Naive B cell (primary cell): ENCODE measurements at regions not wholly inside any gene's neighbourhood (a gene's known extent, or its start where the extent isn't known, plus 50 kb on each side); places are given as distances from the start of the nearest gene placed in this dataset.
"Not testable (repeated sequence)": the region's sequence is repeated elsewhere in the genome, so short reads cannot be mapped to it uniquely, and the experiment has no call there.

Source experiments
- ATAC-seq, 2 donors: fragments of 150-1000 bp; cut with Tn5 transposase; 2 replicates each; pipeline ENCODE4 v1.10.0; 2021; ENCODE audit warnings: low read depth in 2 of 2, mild to moderate bottlenecking in 2 of 2, moderate library complexity in 2 of 2
- DNase-seq: peaks from one replicate; pipeline ENCODE4 v3.0.0; 2022
- H3K27ac Mint-ChIP-seq, 6 donors: one replicate each; pipeline ENCODE4 v1.8.0; 2020 to 2022; ENCODE audit warnings: mild to moderate bottlenecking in 6 of 6, mixed read lengths in 6 of 6, moderate library complexity in 5 of 6, inconsistent platforms in 2 of 6
- H3K27me3 Mint-ChIP-seq, 3 donors: one replicate each; pipeline ENCODE4 v1.8.0; 2021 to 2022; ENCODE audit warnings: mixed read lengths in 3 of 3, mild to moderate bottlenecking in 1 of 3
- H3K36me3 Mint-ChIP-seq, 2 donors: one replicate each; pipeline ENCODE4 v1.8.0; 2020 to 2022; ENCODE audit warnings: mixed read lengths in 2 of 2, inconsistent platforms in 1 of 2, mild to moderate bottlenecking in 1 of 2
- H3K4me1 Mint-ChIP-seq, 3 donors: one replicate each; pipeline ENCODE4 v1.8.0; 2020 to 2022; ENCODE audit warnings: mixed read lengths in 3 of 3, inconsistent platforms in 1 of 3, mild to moderate bottlenecking in 1 of 3, moderate library complexity in 1 of 3
- H3K4me3 Mint-ChIP-seq, 8 donors: one replicate each; pipeline ENCODE4 v1.8.0; 2020 to 2022; ENCODE audit warnings: mild to moderate bottlenecking in 8 of 8, mixed read lengths in 8 of 8, moderate library complexity in 8 of 8, inconsistent platforms in 2 of 8
- H3K9me3 Mint-ChIP-seq, 7 donors: one replicate each; pipeline ENCODE4 v1.8.0; 2020 to 2022; ENCODE audit warnings: mixed read lengths in 7 of 7, mild to moderate bottlenecking in 5 of 7, inconsistent platforms in 2 of 7, moderate library complexity in 1 of 7

DNA sequence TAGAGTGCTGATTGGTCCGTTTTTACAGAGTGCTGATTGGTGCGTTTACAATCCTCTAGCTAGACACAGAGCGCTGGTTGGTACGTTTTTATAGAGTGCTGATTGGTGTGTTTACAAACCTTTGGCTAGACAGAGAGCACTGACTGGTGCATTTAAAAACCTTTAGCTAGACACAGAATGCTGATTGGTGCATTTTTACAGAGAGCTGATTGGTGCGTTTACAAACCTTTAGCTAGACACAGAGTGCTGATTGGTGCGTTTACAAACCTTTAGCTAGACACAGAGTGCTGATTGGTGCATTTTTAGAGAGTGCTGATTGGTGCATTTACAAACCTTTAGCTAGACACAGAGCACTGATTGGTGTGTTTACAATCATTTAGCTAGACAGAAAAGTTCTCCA is 1430.9 kb upstream of the B3GALT2 start:
- not testable (repeated sequence) for H3K36me3 Mint-ChIP-seq, H3K4me3 Mint-ChIP-seq, DNase-seq, H3K27me3 Mint-ChIP-seq, H3K27ac Mint-ChIP-seq, ATAC-seq, H3K4me1 Mint-ChIP-seq
- peaks cover 0 to 14% (median 7%) of the 10 kb centered on the region in 7 donors for H3K9me3 Mint-ChIP-seq

DNA sequence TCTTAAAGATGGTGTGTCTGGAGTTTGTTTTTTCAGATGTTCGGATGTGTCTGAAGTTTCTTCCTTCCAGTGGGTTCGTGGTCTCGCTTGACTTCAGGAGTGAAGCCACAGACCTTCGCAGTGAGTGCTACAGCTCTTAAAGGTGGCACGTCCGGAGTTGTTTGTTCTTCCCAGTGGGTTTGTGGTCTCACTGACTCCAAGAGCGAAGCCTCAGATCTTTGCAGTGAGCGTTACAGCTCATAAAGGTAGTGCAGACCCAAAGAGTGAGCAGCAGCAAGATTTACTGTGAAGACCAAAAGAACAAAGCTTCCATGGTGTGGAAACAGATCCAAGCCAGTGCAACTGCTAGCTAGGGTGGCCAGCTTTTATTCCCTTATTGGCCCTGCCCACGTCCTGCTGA is 1430.4 kb upstream of the B3GALT2 start:
- H3K4me1 Mint-ChIP-seq = no peaks in the 10 kb centered on the region
- ATAC-seq (no peak), DNase-seq (no peak)
- H3K9me3 Mint-ChIP-seq = peaks cover 0 to 14% (median 7%) of the 10 kb centered on the region in 7 donors
- peak overlapping the region in 1 of 6 donors; percentile 62 for H3K27ac Mint-ChIP-seq
- no peaks in the 10 kb centered on the region for H3K36me3 Mint-ChIP-seq
- no peaks in the 10 kb centered on the region for H3K27me3 Mint-ChIP-seq
- peak overlapping the region in 2 of 8 donors; percentile 15 to 29 for H3K4me3 Mint-ChIP-seq

DNA sequence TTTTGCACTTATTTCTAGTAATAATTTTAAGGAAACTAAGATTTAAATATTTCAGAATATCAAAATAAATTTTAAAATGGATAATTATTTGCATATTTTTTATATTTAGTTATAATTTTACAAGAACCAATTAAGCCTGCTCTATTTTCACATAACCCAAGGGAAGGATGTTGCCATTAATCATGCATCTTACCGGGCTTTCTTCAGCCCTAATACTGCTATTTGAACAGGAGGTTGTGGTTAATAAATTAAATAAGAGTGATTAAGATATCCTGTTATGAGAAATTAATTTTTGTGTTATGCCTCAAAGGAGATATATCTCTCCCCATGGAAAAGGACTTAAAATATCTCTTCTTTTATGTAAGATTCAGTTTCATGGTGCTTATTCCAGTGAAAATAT is 1415.8 kb upstream of the B3GALT2 start:
- Mint-ChIP-seq H3K4me3 (no peak overlapping the region), H3K27me3 (no peaks in the 10 kb centered on the region), H3K36me3 (no peaks in the 10 kb centered on the region), H3K4me1 (no peaks in the 10 kb centered on the region), H3K27ac (no peak overlapping the region), H3K9me3 (no peaks in the 10 kb centered on the region)
- no peak for ATAC-seq
- no peak for DNase-seq

DNA sequence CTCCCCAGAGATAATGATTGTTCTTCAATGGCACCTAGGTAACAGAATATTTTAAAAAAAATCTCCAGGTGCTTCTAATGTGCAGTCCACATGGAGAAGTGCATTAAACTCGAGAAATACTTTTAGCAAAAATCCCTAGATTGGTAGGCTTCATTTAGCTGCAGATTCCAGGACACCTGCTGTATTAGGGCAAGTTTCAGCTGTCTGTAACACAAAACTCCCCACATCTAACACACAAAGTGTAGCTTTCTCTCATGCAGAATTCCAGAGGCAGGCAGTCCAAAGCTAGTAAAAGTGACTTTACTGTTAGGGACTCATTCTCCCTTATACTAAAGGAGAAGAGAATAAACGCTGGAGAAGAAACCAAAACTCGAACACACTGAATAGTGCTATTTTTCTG is 1414.3 kb upstream of the B3GALT2 start:
- no peaks in the 10 kb centered on the region for H3K36me3 Mint-ChIP-seq
- H3K9me3 Mint-ChIP-seq = no peaks in the 10 kb centered on the region
- ATAC-seq = no peak
- H3K27ac Mint-ChIP-seq = no peak overlapping the region
- H3K4me1 Mint-ChIP-seq = no peaks in the 10 kb centered on the region
- H3K27me3 Mint-ChIP-seq = no peaks in the 10 kb centered on the region
- DNase-seq = no peak
- no peak overlapping the region for H3K4me3 Mint-ChIP-seq

DNA sequence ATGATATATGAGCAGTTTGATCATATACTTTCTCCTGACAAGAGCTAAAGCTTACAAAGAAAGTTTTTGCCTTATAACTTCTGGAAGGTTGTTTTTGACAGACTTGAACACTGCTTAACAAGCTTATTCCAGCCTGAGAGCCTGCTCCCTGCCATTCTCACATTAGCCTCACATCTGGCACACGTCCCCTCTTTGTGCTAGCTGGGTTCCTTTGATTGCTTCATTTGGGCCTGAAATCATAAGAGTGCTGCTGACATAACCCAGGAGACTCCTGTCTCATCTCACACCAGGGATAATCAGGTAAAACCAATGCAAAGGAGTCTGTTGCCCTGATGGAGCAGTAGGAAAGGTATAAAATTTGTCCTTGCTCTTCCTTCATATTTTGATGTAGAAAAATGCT is 1411.7 kb upstream of the B3GALT2 start:
- Mint-ChIP-seq H3K27me3 (no peaks in the 10 kb centered on the region), H3K9me3 (no peaks in the 10 kb centered on the region), H3K4me3 (no peak overlapping the region), H3K27ac (no peak overlapping the region), H3K36me3 (no peaks in the 10 kb centered on the region), H3K4me1 (no peaks in the 10 kb centered on the region)
- no peak for ATAC-seq
- DNase-seq = no peak

DNA sequence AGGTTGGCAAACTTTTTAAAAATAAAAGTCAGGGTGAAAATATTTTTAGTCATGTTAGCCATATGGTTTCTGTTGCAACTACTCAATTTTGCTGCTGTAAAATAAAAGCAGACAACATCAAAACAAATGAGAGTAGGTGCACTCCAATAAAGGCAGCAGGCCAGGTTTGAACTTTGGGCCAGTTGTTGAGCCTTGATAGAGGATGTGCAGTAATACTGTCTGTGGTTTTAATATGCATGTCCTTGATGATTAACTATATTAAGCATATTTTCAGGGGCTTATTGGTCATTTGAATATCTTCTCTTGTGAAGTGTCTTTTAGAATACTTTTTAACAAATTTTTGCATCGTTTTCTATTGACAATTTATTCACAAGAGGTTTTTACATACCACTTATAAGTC is 1399.9 kb upstream of the B3GALT2 start:
- DNase-seq (no peak), ATAC-seq (no peak)
- Mint-ChIP-seq H3K36me3 (no peaks in the 10 kb centered on the region), H3K27me3 (no peaks in the 10 kb centered on the region), H3K27ac (no peak overlapping the region), H3K9me3 (peaks cover 0 to 6% (median 0%) of the 10 kb centered on the region in 7 donors), H3K4me1 (no peaks in the 10 kb centered on the region), H3K4me3 (no peak overlapping the region)

DNA sequence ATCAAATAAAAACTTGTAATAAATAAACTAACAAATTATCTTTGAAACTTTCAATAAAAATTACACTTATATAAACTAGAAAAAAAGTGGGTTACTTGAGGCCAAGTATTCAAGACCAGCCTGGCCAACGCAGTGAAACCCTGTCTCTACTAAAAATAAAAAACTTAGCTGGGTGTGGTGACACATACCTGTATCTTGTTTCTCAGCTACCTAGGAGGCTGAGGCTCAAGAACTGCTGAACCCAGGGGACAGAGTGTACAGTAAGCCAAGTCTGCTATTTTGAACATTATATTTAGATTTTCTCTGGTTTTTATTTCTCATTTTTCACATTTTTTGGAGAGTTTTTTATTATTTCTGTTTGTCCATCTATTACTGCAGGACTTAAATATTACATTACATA is 1397.6 kb upstream of the B3GALT2 start:
- DNase-seq (no peak), ATAC-seq (no peak)
- peaks cover 0 to 8% (median 2%) of the 10 kb centered on the region in 7 donors for H3K9me3 Mint-ChIP-seq
- no peak overlapping the region for H3K27ac Mint-ChIP-seq
- no peak overlapping the region for H3K4me3 Mint-ChIP-seq
- no peaks in the 10 kb centered on the region for H3K27me3 Mint-ChIP-seq
- H3K36me3 Mint-ChIP-seq = no peaks in the 10 kb centered on the region
- no peaks in the 10 kb centered on the region for H3K4me1 Mint-ChIP-seq

DNA sequence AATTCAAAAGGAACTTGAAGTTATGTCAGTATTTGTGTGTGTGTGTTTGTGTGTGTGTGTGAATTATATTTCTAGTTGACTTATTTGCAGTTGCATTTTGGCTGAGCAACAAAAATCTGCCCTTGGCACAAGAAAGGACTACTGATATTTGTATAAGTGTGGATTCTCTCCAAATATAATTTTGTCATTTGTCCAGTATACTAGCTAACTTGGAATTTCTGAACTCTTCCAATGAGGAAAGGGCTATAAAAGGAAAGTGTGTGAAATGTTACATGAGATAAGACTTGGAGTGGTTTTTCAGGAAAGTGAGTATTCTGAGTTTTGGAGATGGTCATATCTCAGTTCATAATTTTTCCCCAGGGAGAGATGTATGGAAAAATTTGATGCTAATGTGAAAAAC is 1384.1 kb upstream of the B3GALT2 start:
- DNase-seq (no peak), ATAC-seq (no peak)
- H3K4me1 Mint-ChIP-seq = no peaks in the 10 kb centered on the region
- H3K27me3 Mint-ChIP-seq = peaks cover 0 to 5% (median 0%) of the 10 kb centered on the region in 3 donors
- no peaks in the 10 kb centered on the region for H3K36me3 Mint-ChIP-seq
- no peak overlapping the region for H3K4me3 Mint-ChIP-seq
- no peaks in the 10 kb centered on the region for H3K9me3 Mint-ChIP-seq
- H3K27ac Mint-ChIP-seq = no peak overlapping the region

DNA sequence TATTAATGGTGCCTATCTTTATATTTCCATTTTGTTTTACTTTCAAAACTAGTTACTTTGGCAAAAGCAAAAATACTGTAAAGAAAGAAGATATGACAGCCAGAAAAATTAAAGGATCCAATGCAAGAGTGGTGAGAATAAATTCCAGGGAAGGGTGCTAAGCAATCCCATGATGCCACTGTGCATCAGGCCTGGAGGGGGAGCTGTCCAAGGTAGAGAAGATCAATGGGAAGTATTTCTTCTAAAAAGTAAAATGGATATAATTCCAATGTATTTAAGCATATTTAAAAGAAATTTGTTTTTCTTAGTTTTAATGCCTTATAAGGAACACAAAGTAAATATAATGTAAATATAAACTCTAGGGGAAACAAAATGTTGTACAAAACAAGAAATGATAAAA is 1382.2 kb upstream of the B3GALT2 start:
- Mint-ChIP-seq H3K9me3 (no peaks in the 10 kb centered on the region), H3K4me1 (no peaks in the 10 kb centered on the region), H3K4me3 (no peak overlapping the region), H3K36me3 (no peaks in the 10 kb centered on the region), H3K27ac (no peak overlapping the region), H3K27me3 (peaks cover 0 to 5% (median 0%) of the 10 kb centered on the region in 3 donors)
- ATAC-seq = no peak
- DNase-seq = no peak

DNA sequence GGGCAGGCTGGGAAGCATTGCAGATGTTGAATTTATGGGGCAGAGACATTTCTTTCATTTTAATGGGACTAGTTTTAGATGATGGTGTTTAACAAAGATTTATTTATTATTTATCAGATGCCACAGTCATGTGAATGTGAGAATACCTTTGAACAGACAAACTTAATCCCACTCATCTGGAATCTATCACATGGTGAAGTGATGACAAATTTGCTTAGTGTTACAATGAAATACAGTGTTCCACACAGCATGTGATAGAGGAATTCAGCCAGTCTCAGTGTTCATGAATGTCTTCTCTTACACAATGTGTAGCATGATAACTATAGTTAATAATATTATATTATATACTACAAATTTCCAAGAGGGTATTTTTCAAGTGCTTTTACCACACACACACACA is 1361.7 kb upstream of the B3GALT2 start:
- Mint-ChIP-seq H3K27me3 (no peaks in the 10 kb centered on the region), H3K4me1 (no peaks in the 10 kb centered on the region), H3K9me3 (peaks cover 0 to 6% (median under 1%) of the 10 kb centered on the region in 7 donors), H3K4me3 (peak overlapping the region in 1 of 8 donors; percentile 25), H3K36me3 (no peaks in the 10 kb centered on the region), H3K27ac (peak overlapping the region in 1 of 6 donors; percentile 55)
- no peak for DNase-seq
- no peak for ATAC-seq

DNA sequence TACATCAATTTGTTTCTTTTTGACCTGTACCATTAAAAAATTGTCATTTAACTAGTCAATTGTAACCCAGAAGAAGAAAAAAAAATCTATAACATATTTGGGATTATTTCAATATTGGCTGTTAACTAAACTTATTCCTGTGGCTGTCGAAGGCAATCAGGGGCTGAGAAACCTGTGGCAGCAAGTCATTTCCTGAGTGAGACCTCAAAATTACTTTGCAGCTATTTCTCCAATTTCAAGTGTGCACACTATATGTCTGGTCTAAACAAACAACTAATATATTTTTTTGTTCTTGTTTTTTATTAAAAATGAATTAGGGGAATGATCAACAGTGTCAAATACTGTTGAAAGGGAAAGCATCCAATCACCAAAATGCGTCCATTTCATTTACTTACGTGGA is 1357.6 kb upstream of the B3GALT2 start:
- Mint-ChIP-seq H3K36me3 (no peaks in the 10 kb centered on the region), H3K4me3 (no peak overlapping the region), H3K9me3 (peaks cover 0 to 5% (median 3%) of the 10 kb centered on the region in 7 donors), H3K27me3 (no peaks in the 10 kb centered on the region), H3K4me1 (no peaks in the 10 kb centered on the region), H3K27ac (no peak overlapping the region)
- DNase-seq = no peak
- ATAC-seq = no peak

DNA sequence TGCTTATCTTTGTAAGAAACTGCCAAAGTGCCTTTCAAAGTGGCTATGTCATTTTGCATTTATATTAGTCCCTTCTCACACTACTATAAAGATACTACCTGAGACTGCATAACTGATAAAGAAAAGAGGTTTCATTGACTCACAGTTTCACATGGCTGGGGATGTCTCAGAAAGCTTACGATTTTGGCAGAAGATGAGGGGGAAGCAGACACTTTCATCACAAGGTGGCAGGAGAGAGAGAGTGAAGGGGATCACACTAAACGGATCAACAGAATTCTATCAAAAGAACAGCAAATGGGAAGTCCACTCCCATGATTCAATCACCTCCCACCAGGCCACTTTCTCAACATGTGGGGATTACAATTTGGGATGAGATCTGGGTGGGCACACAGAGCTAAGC is 1352.0 kb upstream of the B3GALT2 start:
- Mint-ChIP-seq H3K36me3 (no peaks in the 10 kb centered on the region), H3K9me3 (peaks cover 0 to 5% (median 2%) of the 10 kb centered on the region in 7 donors), H3K4me3 (no peak overlapping the region), H3K27me3 (no peaks in the 10 kb centered on the region), H3K4me1 (no peaks in the 10 kb centered on the region), H3K27ac (no peak overlapping the region)
- no peak for DNase-seq
- no peak for ATAC-seq

DNA sequence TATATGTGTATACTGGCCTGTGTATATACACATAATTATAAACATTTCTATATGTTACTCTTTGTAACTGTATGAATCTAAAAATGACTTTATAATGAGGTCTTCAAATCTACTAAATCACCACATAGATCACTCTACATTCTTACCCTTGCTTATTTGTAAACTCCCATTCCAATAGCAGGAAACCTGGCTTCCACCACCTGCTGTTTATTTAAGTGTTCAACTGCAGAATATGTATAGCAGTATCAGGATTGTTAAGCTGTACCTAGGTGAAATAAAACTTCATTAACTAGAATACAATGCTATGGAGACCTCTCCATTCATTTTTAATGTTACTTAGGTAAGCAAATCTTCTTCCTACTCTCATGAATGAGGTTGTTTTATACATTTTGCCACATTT is 1351.1 kb upstream of the B3GALT2 start:
- no peaks in the 10 kb centered on the region for H3K27me3 Mint-ChIP-seq
- no peaks in the 10 kb centered on the region for H3K36me3 Mint-ChIP-seq
- no peak for ATAC-seq
- no peak overlapping the region for H3K4me3 Mint-ChIP-seq
- no peak overlapping the region for H3K27ac Mint-ChIP-seq
- no peaks in the 10 kb centered on the region for H3K4me1 Mint-ChIP-seq
- H3K9me3 Mint-ChIP-seq = peaks cover 0 to 5% (median 2%) of the 10 kb centered on the region in 7 donors
- no peak for DNase-seq

DNA sequence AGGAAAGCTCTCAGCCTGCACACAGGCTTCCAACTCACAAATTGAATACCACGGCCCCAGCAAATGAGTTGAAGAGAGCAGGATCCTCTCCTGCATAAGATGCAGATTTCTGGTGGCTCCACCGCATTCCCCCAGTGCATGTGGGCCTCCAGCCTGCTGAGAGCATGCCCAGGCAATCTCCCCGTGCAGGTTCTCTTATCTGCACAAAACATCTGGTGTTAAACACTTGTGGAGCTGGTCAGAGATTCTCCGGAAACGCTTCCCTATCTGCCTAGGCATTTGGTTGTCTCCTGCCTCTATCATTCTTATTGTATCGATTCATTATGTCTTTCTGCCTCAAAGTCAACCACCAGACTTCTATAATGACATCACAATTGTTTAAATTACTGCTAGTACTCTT is 1349.0 kb upstream of the B3GALT2 start:
- Mint-ChIP-seq H3K4me3 (no peak overlapping the region), H3K27ac (peak overlapping the region in 1 of 6 donors; percentile 64), H3K9me3 (peaks cover 0 to 5% (median 0%) of the 10 kb centered on the region in 7 donors), H3K36me3 (no peaks in the 10 kb centered on the region), H3K4me1 (no peaks in the 10 kb centered on the region), H3K27me3 (no peaks in the 10 kb centered on the region)
- no peak for ATAC-seq
- DNase-seq = no peak

DNA sequence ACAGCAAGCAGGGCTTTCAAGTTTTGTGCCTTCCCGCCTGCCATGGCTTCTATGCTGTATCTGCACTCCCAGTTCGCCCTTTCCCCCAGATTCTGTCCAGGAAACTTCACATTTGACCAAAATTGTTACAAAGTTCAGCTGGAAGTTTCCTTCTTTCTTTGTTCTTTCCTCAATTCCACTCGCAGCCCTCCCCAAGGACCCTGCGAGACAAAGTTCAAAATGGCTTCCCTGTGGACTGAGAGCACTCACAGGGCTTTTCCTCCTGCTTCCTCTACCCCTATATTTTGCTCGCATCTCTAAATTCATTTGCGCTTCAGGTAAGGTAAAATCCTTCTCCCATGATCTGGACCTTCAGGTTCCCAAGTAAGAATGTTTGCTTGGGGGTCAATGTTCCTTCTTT is 1348.4 kb upstream of the B3GALT2 start:
- Mint-ChIP-seq H3K36me3 (no peaks in the 10 kb centered on the region), H3K27me3 (no peaks in the 10 kb centered on the region), H3K9me3 (peaks cover 0 to 5% (median 0%) of the 10 kb centered on the region in 7 donors), H3K4me1 (no peaks in the 10 kb centered on the region), H3K4me3 (no peak overlapping the region), H3K27ac (peak overlapping the region in 1 of 6 donors; percentile 22)
- DNase-seq (no peak), ATAC-seq (no peak)
